ENCODE measurements at regions not wholly inside any gene's neighbourhood (a gene's known extent, or its start where the extent isn't known, plus 50 kb on each side); places are given as distances from the start of the nearest gene placed in this dataset.

- H3K4me1 ChIP-seq (ENCODE audit: insufficient read depth, low read length), result peaks cover 13% of the 10 kb centered on the region; the same call in 1 of the 2 replicates
- H3K36me3 ChIP-seq (ENCODE audit: insufficient read depth, low read length), result no peaks in the 10 kb centered on the region
- no peak overlapping the region for H3K9ac ChIP-seq (ENCODE audit: low read depth, low read length)
- no peaks in the 10 kb centered on the region for H3K9me3 ChIP-seq (ENCODE audit: control insufficient read depth, insufficient read depth, low read length)
Observed at GRCh38 chr12:76247026-76247646, 101.1 kb downstream of the BBS10 start.

DNA sequence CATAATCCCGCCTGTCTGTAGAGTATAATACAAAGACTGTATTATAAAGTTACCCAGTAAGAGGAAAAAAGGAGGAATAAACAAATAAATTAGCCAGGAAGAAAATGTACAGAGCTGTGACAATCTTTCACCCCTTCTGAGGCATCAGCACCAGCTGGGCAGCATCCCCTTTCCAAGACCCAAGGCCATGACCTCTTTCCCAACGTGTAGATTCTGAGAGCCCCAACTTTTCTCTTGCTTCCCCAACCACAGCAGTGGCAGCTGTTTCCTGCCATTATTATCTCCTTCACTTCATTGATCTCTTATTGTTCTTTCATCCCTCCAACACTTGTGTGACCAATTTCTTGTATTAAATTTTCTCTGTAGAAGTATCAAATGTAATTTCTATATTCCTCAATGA lies 101.6 kb downstream of the BBS10 start:
- no peaks in the 10 kb centered on the region for H3K9me3 ChIP-seq (ENCODE audit: control insufficient read depth, insufficient read depth, low read length)
- H3K36me3 ChIP-seq (ENCODE audit: insufficient read depth, low read length), result no peaks in the 10 kb centered on the region
- no peak overlapping the region for H3K9ac ChIP-seq (ENCODE audit: low read depth, low read length)
- peaks cover 13% of the 10 kb centered on the region; the same call in 1 of the 2 replicates for H3K4me1 ChIP-seq (ENCODE audit: insufficient read depth, low read length)

DNA sequence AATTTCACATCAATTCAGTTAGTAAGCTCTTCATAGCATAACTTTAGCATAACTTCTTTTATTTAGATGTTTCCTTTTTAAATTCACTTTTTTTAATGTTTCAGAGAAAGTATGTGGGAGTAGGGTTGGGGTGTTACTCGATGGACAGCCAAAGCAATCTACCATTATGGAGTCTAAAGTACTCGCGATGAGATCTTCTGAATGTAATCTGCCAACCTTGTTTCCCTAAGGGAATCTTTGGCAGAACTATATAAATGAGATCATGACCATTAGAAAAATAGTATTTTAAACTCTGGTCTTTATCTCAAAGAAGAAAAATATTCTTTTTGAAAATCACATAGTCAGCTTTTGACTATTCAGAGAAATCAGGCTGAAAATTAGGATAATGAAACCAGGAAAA lies 103.9 kb downstream of the BBS10 start:
- no peak overlapping the region for H3K9ac ChIP-seq (ENCODE audit: low read depth, low read length)
- H3K9me3 ChIP-seq (ENCODE audit: control insufficient read depth, insufficient read depth, low read length), result 0 out of 2 replicates have a peak, but pooled peaks cover 2% of the 10 kb centered on the region
- peaks cover under 1% of the 10 kb centered on the region; the same call in 1 of the 2 replicates for H3K4me1 ChIP-seq (ENCODE audit: insufficient read depth, low read length)
- no peaks in the 10 kb centered on the region for H3K36me3 ChIP-seq (ENCODE audit: insufficient read depth, low read length)

GRCh38 chr12:76242813-76243550 lies 105.2 kb downstream of the BBS10 start:
- H3K36me3 ChIP-seq (ENCODE audit: insufficient read depth, low read length), result no peaks in the 10 kb centered on the region
- H3K9ac ChIP-seq (ENCODE audit: low read depth, low read length), result no peak overlapping the region
- H3K4me1 ChIP-seq (ENCODE audit: insufficient read depth, low read length), result no peaks in the 10 kb centered on the region
- H3K9me3 ChIP-seq (ENCODE audit: control insufficient read depth, insufficient read depth, low read length), result 0 out of 2 replicates have a peak, but pooled peaks cover 2% of the 10 kb centered on the region

GRCh38 chr12:76241371-76241770 lies 106.8 kb downstream of the BBS10 start:
- H3K9ac ChIP-seq (ENCODE audit: low read depth, low read length), result no peak overlapping the region
- H3K9me3 ChIP-seq (ENCODE audit: control insufficient read depth, insufficient read depth, low read length), result 0 out of 2 replicates have a peak, but pooled peaks cover 2% of the 10 kb centered on the region
- H3K36me3 ChIP-seq (ENCODE audit: insufficient read depth, low read length), result no peaks in the 10 kb centered on the region
- no peaks in the 10 kb centered on the region for H3K4me1 ChIP-seq (ENCODE audit: insufficient read depth, low read length)

GRCh38 chr12:76240281-76240680 lies 107.9 kb downstream of the BBS10 start:
- Histone ChIP-seq H3K9ac (ENCODE audit: low read depth, low read length) (no peak overlapping the region), H3K4me1 (ENCODE audit: insufficient read depth, low read length) (no peaks in the 10 kb centered on the region), H3K9me3 (ENCODE audit: control insufficient read depth, insufficient read depth, low read length) (0 out of 2 replicates have a peak, but pooled peaks cover 2% of the 10 kb centered on the region), H3K36me3 (ENCODE audit: insufficient read depth, low read length) (no peaks in the 10 kb centered on the region)

DNA sequence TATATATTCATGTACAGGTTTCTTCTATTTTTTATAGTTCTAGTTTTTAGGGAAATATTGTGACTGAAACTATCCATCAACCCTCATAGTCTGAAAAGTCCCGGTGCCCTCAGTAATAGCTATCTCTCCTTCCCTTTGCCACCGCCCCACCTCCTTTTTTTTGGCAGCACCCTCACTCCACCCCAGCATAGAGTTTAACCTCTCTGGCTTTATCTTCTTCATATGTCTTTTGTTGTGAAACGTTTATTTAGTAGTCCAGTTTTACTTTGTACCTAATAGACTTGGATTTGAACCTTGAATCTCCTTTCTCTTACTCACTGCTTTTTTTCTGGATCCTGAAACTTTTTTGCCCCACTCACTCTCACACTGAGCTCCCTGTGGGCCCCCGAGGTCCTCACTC lies 109.5 kb downstream of the BBS10 start:
- Histone ChIP-seq H3K9me3 (ENCODE audit: control insufficient read depth, insufficient read depth, low read length) (0 out of 2 replicates have a peak, but pooled peaks cover 2% of the 10 kb centered on the region), H3K9ac (ENCODE audit: low read depth, low read length) (no peak overlapping the region), H3K4me1 (ENCODE audit: insufficient read depth, low read length) (no peaks in the 10 kb centered on the region), H3K36me3 (ENCODE audit: insufficient read depth, low read length) (no peaks in the 10 kb centered on the region)

DNA sequence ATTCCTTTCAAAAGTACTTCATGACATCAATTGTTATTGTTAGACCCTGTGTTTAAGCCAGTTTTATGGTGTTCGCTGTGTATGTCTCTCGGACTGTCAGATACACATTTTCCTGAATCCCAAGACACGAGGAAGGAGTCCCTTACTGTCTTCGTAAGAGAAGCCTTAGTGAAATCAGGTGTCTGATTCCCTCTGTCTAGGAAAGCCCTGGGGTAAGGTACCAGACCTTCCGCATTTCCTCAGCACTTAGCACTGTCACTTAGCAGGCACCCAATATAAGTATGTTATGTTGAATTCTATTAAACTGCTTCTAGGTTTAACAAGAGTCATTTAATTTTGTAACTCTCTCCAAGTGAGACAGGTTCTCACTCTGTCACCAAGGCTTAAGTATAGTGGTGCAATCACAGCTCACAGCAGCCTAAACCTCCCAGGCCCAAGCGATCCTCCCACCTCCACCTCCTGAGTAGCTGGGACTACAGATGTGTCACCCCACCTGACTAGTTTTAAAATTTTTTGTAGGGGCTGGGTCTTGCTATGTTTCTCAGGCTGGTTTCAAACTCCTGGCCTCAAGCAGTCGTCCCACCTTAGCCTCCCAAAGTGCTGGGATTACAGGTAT lies 111.0 kb downstream of the BBS10 start:
- Histone ChIP-seq H3K36me3 (ENCODE audit: insufficient read depth, low read length) (no peaks in the 10 kb centered on the region), H3K9ac (ENCODE audit: low read depth, low read length) (no peak overlapping the region), H3K4me1 (ENCODE audit: insufficient read depth, low read length) (no peaks in the 10 kb centered on the region), H3K9me3 (ENCODE audit: control insufficient read depth, insufficient read depth, low read length) (0 out of 2 replicates have a peak, but pooled peaks cover 2% of the 10 kb centered on the region)

GRCh38 chr12:76236640-76237039 lies 111.6 kb downstream of the BBS10 start:
- H3K36me3 ChIP-seq (ENCODE audit: insufficient read depth, low read length), result no peaks in the 10 kb centered on the region
- H3K9ac ChIP-seq (ENCODE audit: low read depth, low read length), result no peak overlapping the region
- no peaks in the 10 kb centered on the region for H3K4me1 ChIP-seq (ENCODE audit: insufficient read depth, low read length)
- H3K9me3 ChIP-seq (ENCODE audit: control insufficient read depth, insufficient read depth, low read length), result 0 out of 2 replicates have a peak, but pooled peaks cover 2% of the 10 kb centered on the region

DNA sequence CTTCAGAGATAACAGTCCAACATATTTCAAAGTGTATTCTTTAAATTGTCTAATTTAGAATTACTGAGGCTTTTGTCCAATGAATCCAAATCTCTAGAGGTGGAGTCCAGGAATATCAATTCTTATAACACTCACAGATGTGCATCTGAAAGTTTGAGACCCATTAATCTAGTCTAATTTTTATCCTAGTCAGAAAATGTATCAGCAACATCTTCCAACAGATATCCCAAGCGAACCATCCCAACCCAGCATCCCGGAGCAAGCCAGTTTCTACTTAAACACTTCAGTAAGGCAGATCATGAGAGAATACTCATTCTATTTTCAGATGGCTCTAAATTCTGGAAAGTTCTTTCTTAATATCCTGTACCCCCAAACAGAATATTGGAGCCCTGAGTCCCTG lies 113.5 kb downstream of the BBS10 start:
- no peaks in the 10 kb centered on the region for H3K36me3 ChIP-seq (ENCODE audit: insufficient read depth, low read length)
- H3K4me1 ChIP-seq (ENCODE audit: insufficient read depth, low read length), result no peaks in the 10 kb centered on the region
- no peaks in the 10 kb centered on the region; the same call in 1 of the 2 replicates for H3K9me3 ChIP-seq (ENCODE audit: control insufficient read depth, insufficient read depth, low read length)
- H3K9ac ChIP-seq (ENCODE audit: low read depth, low read length), result no peak overlapping the region

DNA sequence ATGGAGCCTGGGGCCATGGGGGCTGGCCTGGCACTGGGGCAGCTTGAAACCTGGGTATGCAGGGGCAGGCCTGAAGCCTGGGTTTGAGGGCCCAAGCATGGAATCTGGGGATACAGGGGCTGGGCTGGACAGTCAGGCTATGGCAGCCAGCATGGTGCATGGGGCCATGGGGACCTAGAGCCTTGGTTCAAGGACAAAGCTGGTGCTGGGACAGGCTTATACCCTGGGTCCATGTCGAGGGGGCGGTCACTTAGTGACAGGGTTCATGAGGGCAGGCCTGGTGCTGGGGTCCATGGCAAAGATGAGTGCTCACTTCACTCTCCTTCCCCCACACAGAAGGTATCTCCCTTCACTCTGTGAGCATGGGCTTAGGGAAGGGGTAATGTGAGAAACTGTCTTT lies 116.2 kb downstream of the BBS10 start:
- Histone ChIP-seq H3K36me3 (ENCODE audit: insufficient read depth, low read length) (no peaks in the 10 kb centered on the region), H3K9ac (ENCODE audit: low read depth, low read length) (no peak overlapping the region), H3K9me3 (ENCODE audit: control insufficient read depth, insufficient read depth, low read length) (no peaks in the 10 kb centered on the region; the same call in 1 of the 2 replicates), H3K4me1 (ENCODE audit: insufficient read depth, low read length) (no peaks in the 10 kb centered on the region)

GRCh38 chr12:76226956-76227355 lies 121.3 kb downstream of the BBS10 start:
- Histone ChIP-seq H3K9ac (ENCODE audit: low read depth, low read length) (no peak overlapping the region), H3K4me1 (ENCODE audit: insufficient read depth, low read length) (no peaks in the 10 kb centered on the region), H3K9me3 (ENCODE audit: control insufficient read depth, insufficient read depth, low read length) (no peaks in the 10 kb centered on the region; the same call in 1 of the 2 replicates), H3K36me3 (ENCODE audit: insufficient read depth, low read length) (no peaks in the 10 kb centered on the region)

GRCh38 chr12:76226397-76226796 lies 121.8 kb downstream of the BBS10 start:
- Histone ChIP-seq H3K9me3 (ENCODE audit: control insufficient read depth, insufficient read depth, low read length) (no peaks in the 10 kb centered on the region; the same call in 1 of the 2 replicates), H3K36me3 (ENCODE audit: insufficient read depth, low read length) (no peaks in the 10 kb centered on the region), H3K4me1 (ENCODE audit: insufficient read depth, low read length) (no peaks in the 10 kb centered on the region), H3K9ac (ENCODE audit: low read depth, low read length) (no peak overlapping the region)

GRCh38 chr12:76223869-76224268 lies 124.3 kb downstream of the BBS10 start:
- no peaks in the 10 kb centered on the region for H3K9me3 ChIP-seq (ENCODE audit: control insufficient read depth, insufficient read depth, low read length)
- no peak overlapping the region for H3K9ac ChIP-seq (ENCODE audit: low read depth, low read length)
- H3K36me3 ChIP-seq (ENCODE audit: insufficient read depth, low read length), result no peaks in the 10 kb centered on the region
- H3K4me1 ChIP-seq (ENCODE audit: insufficient read depth, low read length), result no peaks in the 10 kb centered on the region
